K562 (cell line): ENCODE measurements at regions not wholly inside any gene's neighbourhood (a gene's known extent, or its start where the extent isn't known, plus 50 kb on each side); places are given as distances from the start of the nearest gene placed in this dataset.

Source experiments
- ATAC-seq: fragments of 200-7000 bp; cut with Tn5 transposase; 3 replicates; pipeline ENCODE4 v1.9.1; 2020; ENCODE audit warnings: moderate library complexity
- BruUV-seq: library from RNA; stranded (reverse); fragments of 400-500 nt; replicated peaks from 2 replicates; lab custom pipeline; 2021; lab: Mats Ljungman, UMichigan
- CTCF ChIA-PET: fragments of 300-600 bp; formaldehyde crosslinking; extraction: SDS; loops from one replicate; lab custom pipeline; 2021; ENCODE audit warnings: low intra/inter-chr PET ratio; lab: Yijun Ruan, JAX
- POLR2A ChIA-PET: fragments of 300-600, 350-650 bp; sonication (Branson Sonifier 250); formaldehyde crosslinking; extraction: SDS; loops from one replicate; lab custom pipeline; 2021; ENCODE audit warnings: antibody characterized with exemption, inconsistent platforms; lab: Yijun Ruan, JAX
- DNase-seq, 4 experiments: peaks; one replicate each; pipeline versions ENCODE4 v3.0.0 to v3.0.0-alpha.2; 2011 to 2018; ENCODE audit warnings: low spot score in 3 of 4, mixed read lengths in 3 of 4; ENCODE audit errors: extremely low read depth in 1 of 4
- FAIRE-seq: peaks from 2 replicates; lab custom pipeline; 2011; peaks lifted over from hg19 to GRCh38; lab: Jason Lieb, UNC
- H2AFZ ChIP-seq: 2 replicates; pipeline ENCODE4 v1.6.0; 2011; ENCODE audit warnings: low read depth, low read length, control low read depth, inconsistent platforms
- H3K27ac ChIP-seq: fragments of 200-600 bp; 3 replicates; pipeline ENCODE4 v1.8.0; 2011; ENCODE audit warnings: low read depth, mild to moderate bottlenecking, control low read depth, inconsistent platforms, low read length, moderate library complexity, mixed read lengths; ENCODE audit errors: extremely low read depth
- H3K27me3 ChIP-seq, 2 experiments: fragments of 300-600 bp in 1 of 2; 2 replicates in 1 of 2; 3 replicates in 1 of 2; pipeline versions ENCODE4 v1.6.0 to v1.8.0; 2011; ENCODE audit warnings: inconsistent platforms in 2 of 2, low read length in 2 of 2, mild to moderate bottlenecking in 1 of 2, mixed read lengths in 1 of 2, moderate library complexity in 1 of 2; ENCODE audit not compliant: control insufficient read depth in 2 of 2, insufficient read depth in 2 of 2
- H3K36me3 ChIP-seq: fragments of 300-600 bp; 3 replicates; pipeline ENCODE4 v1.8.0; 2011; ENCODE audit warnings: mild to moderate bottlenecking, low read length, inconsistent platforms; ENCODE audit not compliant: control insufficient read depth, insufficient read depth
- H3K4me1 ChIP-seq, 2 experiments: fragments of 200-600 bp in 1 of 2; replicated peaks in 1 of 2; 2 replicates in 1 of 2; 3 replicates in 1 of 2; pipeline versions ENCODE4 v1.5.1 to v1.8.0; 2011; ENCODE audit warnings: inconsistent platforms in 2 of 2, low read length in 2 of 2, mild to moderate bottlenecking in 1 of 2, mixed read lengths in 1 of 2, moderate library complexity in 1 of 2; ENCODE audit not compliant: control insufficient read depth in 2 of 2, insufficient read depth in 2 of 2
- H3K4me2 ChIP-seq: 2 replicates; pipeline ENCODE4 v1.6.1; 2011; ENCODE audit warnings: low read length, control low read depth, inconsistent platforms, mixed read lengths; ENCODE audit not compliant: insufficient read depth
- H3K4me3 ChIP-seq: fragments of 200-600 bp; sonication (generic), shearing (Covaris generic); 2 replicates; pipeline ENCODE4 v1.5.1; 2016; ENCODE audit warnings: control low read depth, inconsistent platforms
- H3K79me2 ChIP-seq: fragments of 200-600 bp; 3 replicates; pipeline ENCODE4 v1.8.0; 2011; ENCODE audit warnings: low read length, inconsistent platforms; ENCODE audit not compliant: control insufficient read depth, insufficient read depth
- H3K9ac ChIP-seq, 2 experiments: 2 replicates each; pipeline versions ENCODE4 v1.6.0 to v1.6.1; 2011; ENCODE audit warnings: low read depth in 2 of 2, low read length in 2 of 2, control low read depth in 1 of 2, inconsistent platforms in 1 of 2, mild to moderate bottlenecking in 1 of 2, mixed read lengths in 1 of 2; ENCODE audit not compliant: insufficient read depth in 1 of 2
- H3K9me1 ChIP-seq: one replicate; pipeline ENCODE4 v1.6.0; 2011; ENCODE audit warnings: inconsistent platforms, mild to moderate bottlenecking, low read length, moderate library complexity; ENCODE audit not compliant: control insufficient read depth, insufficient read depth
- H3K9me3 ChIP-seq: replicated peaks from 2 replicates; pipeline ENCODE4 v1.5.1; 2011; ENCODE audit warnings: low read depth, low read length, inconsistent platforms; ENCODE audit not compliant: control insufficient read depth, insufficient read depth
- H4K20me1 ChIP-seq: replicated peaks from 2 replicates; pipeline ENCODE4 v1.6.1; 2011; ENCODE audit warnings: low read length, inconsistent platforms, mixed read lengths; ENCODE audit not compliant: control insufficient read depth, insufficient read depth
- CREB1 ChIP-seq, 2 experiments: sonication (generic) in 1 of 2; formaldehyde crosslinking in 1 of 2; IDR thresholded peaks; 2 replicates each; pipeline versions ENCODE4 v1.6.1 to v1.8.0; 2012 to 2022; ENCODE audit warnings: inconsistent platforms in 1 of 2, mild to moderate bottlenecking in 1 of 2, missing genetic modification reagents in 1 of 2, moderate library complexity in 1 of 2
- NFE2 ChIP-seq: IDR thresholded peaks from 2 replicates; pipeline ENCODE4 v1.6.1; 2014; ENCODE audit warnings: antibody characterized with exemption, low read depth
- PRPF4 ChIP-seq: fragments of 200-400 bp; formaldehyde crosslinking; IDR thresholded peaks from one replicate; pipeline ENCODE4 v1.6.1; 2017; ENCODE audit warnings: low read length, low read depth, mild to moderate bottlenecking; ENCODE audit not compliant: insufficient read depth, poor library complexity, severe bottlenecking
- ZNF316 ChIP-seq: fragments of 450-650 bp; IDR thresholded peaks from 2 replicates; pipeline ENCODE4 v1.6.1; 2016
- in situ Hi-C: fragments of 300-500 bp; cut with MboI; formaldehyde crosslinking; loops from 4 replicates; pipeline ENCODE4 v1.15.0; 2018; ENCODE audit warnings: inconsistent platforms, mixed read lengths
- intact Hi-C: fragments of 100-400 bp; cut with micrococcal nuclease; formaldehyde crosslinking; loops from 2 replicates; pipeline ENCODE4 v1.14.2; 2022
- TF ChIP-seq, protein P1 (sequence below): fragments of 250-450 bp; sonication (Bioruptor Pico); IDR thresholded peaks from 2 replicates; pipeline ENCODE4 v1.4.0; 2020; ENCODE audit warnings: mild to moderate bottlenecking, moderate library complexity

DNA sequence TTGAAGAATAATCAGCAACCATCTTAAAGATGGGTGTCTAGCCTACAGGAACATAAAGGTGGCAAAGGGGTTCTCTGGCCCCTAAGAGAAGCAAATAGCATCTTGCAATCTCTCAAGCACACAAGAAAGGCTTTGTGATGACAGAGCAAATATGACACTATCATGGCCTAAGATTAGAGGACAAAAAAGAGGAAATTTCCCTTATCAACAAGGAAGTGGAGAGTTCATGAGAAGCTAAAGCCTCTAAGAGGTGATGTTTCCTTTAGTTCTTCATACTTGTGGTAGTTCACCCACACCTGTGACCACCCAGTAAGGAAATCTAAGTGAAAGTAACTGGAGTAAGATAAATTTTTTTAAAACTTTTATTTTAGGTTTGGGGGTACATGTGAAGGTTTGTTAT is 88.4 kb downstream of the OLIG3 start:
- intact Hi-C loops (no loop called here), in situ Hi-C loops (no loop called here)
- Histone ChIP-seq H4K20me1 (no peaks in the 10 kb centered on the region), H3K79me2 (no peaks in the 10 kb centered on the region), H3K9ac (no peak overlapping the region), H3K27ac (no peak overlapping the region), H3K9me1 (no peaks in the 10 kb centered on the region), H3K4me1 (no peaks in the 10 kb centered on the region), H2AFZ (no peak overlapping the region), H3K36me3 (no peaks in the 10 kb centered on the region), H3K4me2 (no peak overlapping the region), H3K27me3 (no peaks in the 10 kb centered on the region; a peak in 2 of 5 replicates), H3K4me3 (no peak overlapping the region), H3K9me3 (no peaks in the 10 kb centered on the region)
- ChIA-PET POLR2A (no interaction called here), CTCF (interaction anchor here (0.6 kb wide), 1 partner anchor 28 kb away, joined by 3 read pairs; no protein-coding TSS in a partner anchor)
- no peak for ATAC-seq
- no peak for DNase-seq
- TF ChIP-seq, protein P1, sequence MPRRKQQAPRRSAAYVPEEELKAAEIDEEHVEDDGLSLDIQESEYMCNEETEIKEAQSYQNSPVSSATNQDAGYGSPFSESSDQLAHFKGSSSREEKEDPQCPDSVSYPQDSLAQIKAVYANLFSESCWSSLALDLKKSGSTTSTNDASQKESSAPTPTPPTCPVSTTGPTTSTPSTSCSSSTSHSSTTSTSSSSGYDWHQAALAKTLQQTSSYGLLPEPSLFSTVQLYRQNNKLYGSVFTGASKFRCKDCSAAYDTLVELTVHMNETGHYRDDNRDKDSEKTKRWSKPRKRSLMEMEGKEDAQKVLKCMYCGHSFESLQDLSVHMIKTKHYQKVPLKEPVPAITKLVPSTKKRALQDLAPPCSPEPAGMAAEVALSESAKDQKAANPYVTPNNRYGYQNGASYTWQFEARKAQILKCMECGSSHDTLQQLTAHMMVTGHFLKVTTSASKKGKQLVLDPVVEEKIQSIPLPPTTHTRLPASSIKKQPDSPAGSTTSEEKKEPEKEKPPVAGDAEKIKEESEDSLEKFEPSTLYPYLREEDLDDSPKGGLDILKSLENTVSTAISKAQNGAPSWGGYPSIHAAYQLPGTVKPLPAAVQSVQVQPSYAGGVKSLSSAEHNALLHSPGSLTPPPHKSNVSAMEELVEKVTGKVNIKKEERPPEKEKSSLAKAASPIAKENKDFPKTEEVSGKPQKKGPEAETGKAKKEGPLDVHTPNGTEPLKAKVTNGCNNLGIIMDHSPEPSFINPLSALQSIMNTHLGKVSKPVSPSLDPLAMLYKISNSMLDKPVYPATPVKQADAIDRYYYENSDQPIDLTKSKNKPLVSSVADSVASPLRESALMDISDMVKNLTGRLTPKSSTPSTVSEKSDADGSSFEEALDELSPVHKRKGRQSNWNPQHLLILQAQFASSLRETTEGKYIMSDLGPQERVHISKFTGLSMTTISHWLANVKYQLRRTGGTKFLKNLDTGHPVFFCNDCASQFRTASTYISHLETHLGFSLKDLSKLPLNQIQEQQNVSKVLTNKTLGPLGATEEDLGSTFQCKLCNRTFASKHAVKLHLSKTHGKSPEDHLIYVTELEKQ: no peak
- no peak for TF ChIP-seq PRPF4
- 0 out of 2 replicates have a peak, but pooled peaks have one; percentile 13 for TF ChIP-seq ZNF316
- TF ChIP-seq NFE2: 0 out of 2 replicates have a peak, but pooled peaks have one; percentile 9
- TF ChIP-seq CREB1 (IDR thresholded peaks at IDR 0.05): no peak
- no peak for TF ChIP-seq CREB1 (CRISPR knock-in tag; IDR thresholded peaks at IDR 0.05)
- no peak for FAIRE-seq
- no TSS peak for BruUV-seq
